Activated CD8-positive, alpha-beta T cell treated with anti-CD3 and anti-CD28 coated beads for 36 hours (primary cell): ENCODE measurements at regions not wholly inside any gene's neighbourhood (a gene's known extent, or its start where the extent isn't known, plus 50 kb on each side); places are given as distances from the start of the nearest gene placed in this dataset.
"Not testable (repeated sequence)": the region's sequence is repeated elsewhere in the genome, so short reads cannot be mapped to it uniquely, and the experiment has no call there.

Source experiments
- ATAC-seq: fragments of 200-7000 bp; cut with Tn5 transposase; one replicate; pipeline ENCODE4 v1.10.0; 2021; ENCODE audit warnings: mild to moderate bottlenecking, moderate library complexity
- CTCF ChIA-PET: fragments of 350-600 bp; sonication (Branson Sonifier 250); formaldehyde crosslinking; loops from one replicate; lab custom pipeline; 2021; ENCODE audit warnings: antibody characterized with exemption; lab: Charles Lee
- POLR2A ChIA-PET: fragments of 350-600 bp; sonication (Branson Sonifier 250); formaldehyde crosslinking; loops from one replicate; lab custom pipeline; 2021; ENCODE audit warnings: antibody characterized with exemption; lab: Charles Lee
- DNase-seq: peaks from one replicate; pipeline ENCODE4 v3.0.0-alpha.2; 2020
- H3K27ac Mint-ChIP-seq: one replicate; pipeline ENCODE4 v1.8.0; 2021; ENCODE audit warnings: mild to moderate bottlenecking, mixed read lengths
- H3K27me3 Mint-ChIP-seq: one replicate; pipeline ENCODE4 v1.8.0; 2021; ENCODE audit warnings: mixed read lengths
- H3K36me3 Mint-ChIP-seq: one replicate; pipeline ENCODE4 v1.8.0; 2021; ENCODE audit warnings: low read depth, mixed read lengths
- H3K4me1 Mint-ChIP-seq: one replicate; pipeline ENCODE4 v1.8.0; 2021; ENCODE audit warnings: low read depth, mixed read lengths
- H3K4me3 Mint-ChIP-seq: one replicate; pipeline ENCODE4 v1.8.0; 2021; ENCODE audit warnings: mild to moderate bottlenecking, moderate library complexity, mixed read lengths
- H3K9me3 Mint-ChIP-seq: one replicate; pipeline ENCODE4 v1.8.0; 2021; ENCODE audit warnings: mixed read lengths
- intact Hi-C: fragments of 100-400 bp; cut with micrococcal nuclease; formaldehyde crosslinking; loops from one replicate; pipeline ENCODE4 v1.10.0; 2022
- TF ChIP-seq, protein P1 (sequence below): fragments of 200-600 bp; IDR thresholded peaks from one replicate; pipeline ENCODE4 v1.8.0; 2022; ENCODE audit warnings: antibody characterized with exemption, mild to moderate bottlenecking

DNA sequence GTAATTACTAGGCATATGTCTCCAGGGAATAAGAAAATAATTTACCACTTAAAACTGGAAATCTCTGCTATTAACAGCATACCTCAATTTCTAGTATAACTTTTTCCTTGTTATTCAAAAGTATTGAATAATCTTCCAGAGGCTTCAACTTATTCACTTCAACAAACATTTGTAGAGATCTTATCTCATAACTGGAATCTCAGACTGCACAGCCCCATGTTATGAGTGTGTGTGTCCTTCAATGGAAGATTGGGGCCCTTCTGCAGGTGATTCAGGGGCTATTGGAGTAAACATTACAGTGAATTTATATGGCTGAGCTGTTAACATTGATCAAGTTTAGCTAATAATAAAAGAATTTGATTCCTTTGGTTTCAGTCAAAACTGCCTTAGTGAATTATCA, 946.1 kb downstream of the TTLL7 start:
- H3K36me3 Mint-ChIP-seq: no peaks in the 10 kb centered on the region
- no peak for DNase-seq
- no peak overlapping the region for H3K27ac Mint-ChIP-seq
- no peaks in the 10 kb centered on the region for H3K27me3 Mint-ChIP-seq
- no peak overlapping the region for H3K4me3 Mint-ChIP-seq
- no peak for ATAC-seq
- CTCF ChIA-PET: no interaction called here
- intact Hi-C loops: no loop called here
- TF ChIP-seq, protein P1, sequence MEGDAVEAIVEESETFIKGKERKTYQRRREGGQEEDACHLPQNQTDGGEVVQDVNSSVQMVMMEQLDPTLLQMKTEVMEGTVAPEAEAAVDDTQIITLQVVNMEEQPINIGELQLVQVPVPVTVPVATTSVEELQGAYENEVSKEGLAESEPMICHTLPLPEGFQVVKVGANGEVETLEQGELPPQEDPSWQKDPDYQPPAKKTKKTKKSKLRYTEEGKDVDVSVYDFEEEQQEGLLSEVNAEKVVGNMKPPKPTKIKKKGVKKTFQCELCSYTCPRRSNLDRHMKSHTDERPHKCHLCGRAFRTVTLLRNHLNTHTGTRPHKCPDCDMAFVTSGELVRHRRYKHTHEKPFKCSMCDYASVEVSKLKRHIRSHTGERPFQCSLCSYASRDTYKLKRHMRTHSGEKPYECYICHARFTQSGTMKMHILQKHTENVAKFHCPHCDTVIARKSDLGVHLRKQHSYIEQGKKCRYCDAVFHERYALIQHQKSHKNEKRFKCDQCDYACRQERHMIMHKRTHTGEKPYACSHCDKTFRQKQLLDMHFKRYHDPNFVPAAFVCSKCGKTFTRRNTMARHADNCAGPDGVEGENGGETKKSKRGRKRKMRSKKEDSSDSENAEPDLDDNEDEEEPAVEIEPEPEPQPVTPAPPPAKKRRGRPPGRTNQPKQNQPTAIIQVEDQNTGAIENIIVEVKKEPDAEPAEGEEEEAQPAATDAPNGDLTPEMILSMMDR: no peak
- H3K4me1 Mint-ChIP-seq: no peaks in the 10 kb centered on the region
- H3K9me3 Mint-ChIP-seq: peaks cover 4% of the 10 kb centered on the region
- POLR2A ChIA-PET: no interaction called here

DNA sequence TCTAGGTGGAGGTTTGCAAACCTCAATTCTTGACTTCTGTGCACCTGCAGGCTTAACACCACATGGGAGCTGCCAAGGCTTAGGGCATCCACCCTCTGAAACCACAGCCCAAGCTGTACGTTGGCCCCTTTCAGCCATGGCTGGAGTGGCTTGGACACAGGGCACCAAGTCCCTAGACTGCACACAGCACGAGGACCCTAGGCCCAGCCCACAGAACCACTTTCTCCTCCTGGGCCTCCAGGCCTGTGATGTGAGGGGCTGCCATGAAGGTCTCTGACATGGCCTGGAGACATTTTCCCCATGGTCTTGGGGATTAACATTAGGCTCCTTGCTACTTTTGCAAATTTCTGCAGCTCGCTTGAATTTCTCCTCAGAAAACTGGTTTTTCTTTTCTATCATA, 947.9 kb downstream of the TTLL7 start:
- H3K36me3 Mint-ChIP-seq, H3K9me3 Mint-ChIP-seq, POLR2A ChIA-PET, CTCF ChIA-PET, ATAC-seq, H3K27ac Mint-ChIP-seq, H3K27me3 Mint-ChIP-seq, intact Hi-C loops, H3K4me3 Mint-ChIP-seq, DNase-seq, H3K4me1 Mint-ChIP-seq: not testable (repeated sequence)

- Mint-ChIP-seq H3K27ac (no peak overlapping the region), H3K4me3 (no peak overlapping the region), H3K27me3 (no peaks in the 10 kb centered on the region), H3K4me1 (no peaks in the 10 kb centered on the region), H3K36me3 (no peaks in the 10 kb centered on the region), H3K9me3 (no peaks in the 10 kb centered on the region)
- TF ChIP-seq, protein P1: no peak
- ATAC-seq (no peak), DNase-seq (no peak)
- intact Hi-C loops: no loop called here
- CTCF ChIA-PET: no interaction called here
- POLR2A ChIA-PET: no interaction called here
Measured at GRCh38 chr1:83043244-83043643, 955.7 kb downstream of the TTLL7 start.

GRCh38 chr1:83039091-83039490, 959.8 kb downstream of the TTLL7 start:
- H3K4me3 Mint-ChIP-seq, H3K9me3 Mint-ChIP-seq, H3K36me3 Mint-ChIP-seq, H3K4me1 Mint-ChIP-seq, ATAC-seq, intact Hi-C loops, H3K27me3 Mint-ChIP-seq, CTCF ChIA-PET, DNase-seq, H3K27ac Mint-ChIP-seq, POLR2A ChIA-PET: not testable (repeated sequence)

GRCh38 chr1:83034851-83035250, 964.1 kb downstream of the TTLL7 start:
- CTCF ChIA-PET: no interaction called here
- no peak overlapping the region for H3K4me3 Mint-ChIP-seq
- no peak for ATAC-seq
- H3K4me1 Mint-ChIP-seq: no peaks in the 10 kb centered on the region
- no peak for DNase-seq
- TF ChIP-seq, protein P1: no peak
- H3K27me3 Mint-ChIP-seq: no peaks in the 10 kb centered on the region
- no peaks in the 10 kb centered on the region for H3K36me3 Mint-ChIP-seq
- intact Hi-C loops: no loop called here
- peaks cover 12% of the 10 kb centered on the region for H3K9me3 Mint-ChIP-seq
- POLR2A ChIA-PET: no interaction called here
- no peak overlapping the region for H3K27ac Mint-ChIP-seq

DNA sequence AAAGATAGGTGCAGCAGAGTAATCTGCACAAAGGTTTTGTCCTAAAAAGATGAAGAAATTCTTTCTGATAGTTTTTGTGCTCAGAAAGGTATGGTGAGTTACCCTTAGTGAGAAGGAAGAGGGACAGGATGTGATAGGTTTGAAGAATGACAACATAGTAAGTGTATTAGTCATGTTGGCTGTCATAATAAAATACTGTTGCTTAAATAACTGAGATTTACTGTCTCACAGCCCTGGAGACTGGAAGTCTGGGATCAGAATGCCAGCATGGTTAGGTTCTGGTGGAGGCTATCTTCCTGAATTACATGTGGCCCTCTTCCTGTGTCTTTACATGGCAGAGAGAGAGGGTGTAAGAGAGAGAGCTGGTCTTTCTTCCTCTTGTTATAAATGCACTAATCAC, 965.2 kb downstream of the TTLL7 start:
- no peak for DNase-seq
- Mint-ChIP-seq H3K27me3 (no peaks in the 10 kb centered on the region), H3K9me3 (peaks cover 12% of the 10 kb centered on the region), H3K4me1 (no peaks in the 10 kb centered on the region), H3K27ac (no peak overlapping the region), H3K4me3 (no peak overlapping the region), H3K36me3 (no peaks in the 10 kb centered on the region)
- intact Hi-C loops: no loop called here
- TF ChIP-seq, protein P1: no peak
- CTCF ChIA-PET: no interaction called here
- POLR2A ChIA-PET: no interaction called here
- ATAC-seq: no peak
